HepG2 (cell line): ENCODE measurements at regions not wholly inside any gene's neighbourhood (a gene's known extent, or its start where the extent isn't known, plus 50 kb on each side); places are given as distances from the start of the nearest gene placed in this dataset.

Experiments used
- ARNT2 ChIP-seq: sonication (generic); formaldehyde crosslinking; IDR thresholded peaks from 2 replicates; pipeline ENCODE4 v1.8.0; 2022; ENCODE audit warnings: mild to moderate bottlenecking, low read depth, missing genetic modification reagents, moderate library complexity
- GZF1 ChIP-seq: sonication (generic); formaldehyde crosslinking; IDR thresholded peaks from 2 replicates; pipeline ENCODE4 v1.5.1; 2020; ENCODE audit warnings: mild to moderate bottlenecking, missing genetic modification reagents
- MTF1 ChIP-seq: sonication (generic); formaldehyde crosslinking; IDR thresholded peaks from 2 replicates; pipeline ENCODE4 v1.5.0; 2020; ENCODE audit warnings: missing genetic modification reagents
- RAD21 ChIP-seq: fragments of 450-650 bp; formaldehyde crosslinking; IDR thresholded peaks from 2 replicates; pipeline ENCODE4 v1.5.0; 2020; ENCODE audit warnings: mild to moderate bottlenecking
- SP4 ChIP-seq: sonication (generic); formaldehyde crosslinking; IDR thresholded peaks from 2 replicates; pipeline ENCODE4 v1.8.1; 2023; ENCODE audit warnings: mild to moderate bottlenecking, missing genetic modification reagents
- TBL1XR1 ChIP-seq: fragments of 150-350 bp; IDR thresholded peaks from 2 replicates; pipeline ENCODE4 v1.6.1; 2014; ENCODE audit warnings: borderline replicate concordance, low read length; ENCODE audit not compliant: partially characterized antibody
- ZBTB39 ChIP-seq: sonication (generic); formaldehyde crosslinking; IDR thresholded peaks from 2 replicates; pipeline ENCODE4 v1.5.0; 2020; ENCODE audit warnings: missing genetic modification reagents
- ZFAT ChIP-seq: sonication (generic); formaldehyde crosslinking; conservative IDR thresholded peaks from 2 replicates; pipeline ENCODE4 v1.8.1; 2023; ENCODE audit warnings: missing genetic modification reagents, inconsistent platforms
- ZFP41 ChIP-seq: sonication (generic); formaldehyde crosslinking; IDR thresholded peaks from 2 replicates; pipeline ENCODE4 v1.4.0; 2020; ENCODE audit warnings: mild to moderate bottlenecking, missing genetic modification reagents, borderline replicate concordance
- ZNF143 ChIP-seq: sonication (generic); formaldehyde crosslinking; IDR thresholded peaks from 2 replicates; pipeline ENCODE4 v1.4.0; 2020; ENCODE audit warnings: missing genetic modification reagents
- ZNF160 ChIP-seq: sonication (generic); formaldehyde crosslinking; IDR thresholded peaks from 2 replicates; pipeline ENCODE4 v1.8.0; 2022; ENCODE audit warnings: mild to moderate bottlenecking, inconsistent platforms, missing genetic modification reagents
- ZNF224 ChIP-seq: sonication (generic); formaldehyde crosslinking; IDR thresholded peaks from 2 replicates; pipeline ENCODE4 v1.5.0; 2020; ENCODE audit warnings: mild to moderate bottlenecking, missing genetic modification reagents
- ZNF430 ChIP-seq: sonication (generic); formaldehyde crosslinking; IDR thresholded peaks from 2 replicates; pipeline ENCODE4 v1.9.0; 2021; ENCODE audit warnings: mild to moderate bottlenecking, missing genetic modification reagents
- TF ChIP-seq, protein P1 (sequence below): sonication (generic); formaldehyde crosslinking; IDR thresholded peaks from 2 replicates; pipeline ENCODE4 v1.4.0; 2020; ENCODE audit warnings: missing genetic modification reagents, borderline replicate concordance

GRCh38 chr17:70314506-70314905, 145.2 kb downstream of the KCNJ2 start (continued):
- TF ChIP-seq ZBTB39 (CRISPR knock-in tag) (no peak), SP4 (CRISPR knock-in tag) (no peak), GZF1 (CRISPR knock-in tag) (no peak), MTF1 (CRISPR knock-in tag) (no peak), TBL1XR1 (no peak), ZNF430 (CRISPR knock-in tag) (no peak), ZFAT (CRISPR knock-in tag) (no peak), ZNF224 (CRISPR knock-in tag) (no peak), RAD21 (CRISPR knock-in tag) (no peak), ZNF143 (CRISPR knock-in tag) (no peak), ZNF160 (CRISPR knock-in tag) (no peak), ZFP41 (CRISPR knock-in tag) (no peak), ARNT2 (CRISPR knock-in tag) (no peak)
- TF ChIP-seq, protein P1, sequence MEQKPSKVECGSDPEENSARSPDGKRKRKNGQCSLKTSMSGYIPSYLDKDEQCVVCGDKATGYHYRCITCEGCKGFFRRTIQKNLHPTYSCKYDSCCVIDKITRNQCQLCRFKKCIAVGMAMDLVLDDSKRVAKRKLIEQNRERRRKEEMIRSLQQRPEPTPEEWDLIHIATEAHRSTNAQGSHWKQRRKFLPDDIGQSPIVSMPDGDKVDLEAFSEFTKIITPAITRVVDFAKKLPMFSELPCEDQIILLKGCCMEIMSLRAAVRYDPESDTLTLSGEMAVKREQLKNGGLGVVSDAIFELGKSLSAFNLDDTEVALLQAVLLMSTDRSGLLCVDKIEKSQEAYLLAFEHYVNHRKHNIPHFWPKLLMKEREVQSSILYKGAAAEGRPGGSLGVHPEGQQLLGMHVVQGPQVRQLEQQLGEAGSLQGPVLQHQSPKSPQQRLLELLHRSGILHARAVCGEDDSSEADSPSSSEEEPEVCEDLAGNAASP: no peak
- TF ChIP-seq, all 625 proteins: peak for 0
